H1 (cell line): ENCODE measurements at regions not wholly inside any gene's neighbourhood (a gene's known extent, or its start where the extent isn't known, plus 50 kb on each side); places are given as distances from the start of the nearest gene placed in this dataset.

Experiments used
- KDM1A ChIP-seq: fragments of 200-600, 300-600 bp; sonication (generic); IDR thresholded peaks from 2 replicates; pipeline ENCODE4 v1.7.1; 2016; ENCODE audit warnings: mild to moderate bottlenecking, low read length, borderline replicate concordance
- KDM5A ChIP-seq: fragments of 200-600 bp; IDR thresholded peaks from 2 replicates; pipeline ENCODE4 v1.7.1; 2012; ENCODE audit warnings: mild to moderate bottlenecking, low read length, inconsistent platforms, mixed read lengths
- RAD21 ChIP-seq, 2 experiments: IDR thresholded peaks in 1 of 2; conservative IDR thresholded peaks in 1 of 2; 2 replicates each; pipeline ENCODE4 v1.6.1; 2011; ENCODE audit warnings: low read depth in 2 of 2, low read length in 2 of 2, improper control_type of control experiment in 1 of 2, inconsistent platforms in 1 of 2, mild to moderate bottlenecking in 1 of 2, moderate library complexity in 1 of 2
- RFX5 ChIP-seq: IDR thresholded peaks from 2 replicates; pipeline ENCODE4 v1.6.1; 2011; ENCODE audit warnings: low read depth, low read length, improper control_type of control experiment, borderline replicate concordance
- RXRA ChIP-seq: IDR thresholded peaks from 2 replicates; pipeline ENCODE4 v1.6.1; 2011; ENCODE audit warnings: low read depth, mild to moderate bottlenecking, low read length, moderate library complexity; ENCODE audit not compliant: insufficient read depth
- TF ChIP-seq, protein P1 (sequence below): IDR thresholded peaks from 2 replicates; pipeline ENCODE4 v1.6.1; 2011; ENCODE audit warnings: low read length, improper control_type of control experiment

DNA sequence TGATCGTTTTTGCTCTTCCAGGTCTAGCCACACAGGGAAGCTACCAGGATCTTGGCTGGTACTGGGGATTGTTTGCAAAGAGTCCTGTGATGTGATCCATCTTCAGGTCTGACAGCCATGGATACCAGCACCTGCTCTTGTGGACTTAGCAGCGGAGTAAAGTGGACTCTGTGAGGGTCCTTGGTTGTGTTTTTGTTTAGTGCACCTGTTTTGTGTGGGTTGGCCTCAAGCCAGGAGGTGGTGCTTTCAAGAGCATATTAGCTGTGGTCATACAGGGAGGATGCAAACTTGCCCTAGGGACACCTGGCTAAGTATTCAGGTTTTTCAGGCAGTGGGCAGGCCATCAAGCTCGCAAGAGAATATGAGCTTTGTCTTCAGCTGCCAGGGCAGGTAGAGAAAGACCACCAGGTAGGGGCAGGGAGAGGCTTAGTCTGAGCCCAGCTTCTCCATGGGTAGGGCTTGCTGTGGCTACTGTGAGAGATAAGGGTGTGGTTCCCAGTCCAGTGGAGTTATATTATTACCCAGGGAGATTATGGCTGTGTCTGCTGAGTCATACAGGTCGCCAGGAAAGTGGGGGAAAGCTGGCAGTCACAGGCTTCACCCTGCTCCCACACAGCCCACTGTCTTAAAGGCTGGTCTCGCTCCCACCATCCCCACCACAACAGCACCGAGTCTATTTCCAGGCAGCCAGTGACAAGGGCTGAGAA, 293.7 kb downstream of the PCDH18 start (continued):
- TF ChIP-seq KDM5A (no peak), KDM1A (no peak), RXRA (no peak), RAD21 (IDR thresholded peaks at IDR 0.05 in 1 of 2, conservative IDR thresholded peaks at IDR 0.05 in 1 of 2; ENCODE audit: low read depth in 2 of 2, low read length in 2 of 2) (no peak), RFX5 (no peak)
- TF ChIP-seq, protein P1, sequence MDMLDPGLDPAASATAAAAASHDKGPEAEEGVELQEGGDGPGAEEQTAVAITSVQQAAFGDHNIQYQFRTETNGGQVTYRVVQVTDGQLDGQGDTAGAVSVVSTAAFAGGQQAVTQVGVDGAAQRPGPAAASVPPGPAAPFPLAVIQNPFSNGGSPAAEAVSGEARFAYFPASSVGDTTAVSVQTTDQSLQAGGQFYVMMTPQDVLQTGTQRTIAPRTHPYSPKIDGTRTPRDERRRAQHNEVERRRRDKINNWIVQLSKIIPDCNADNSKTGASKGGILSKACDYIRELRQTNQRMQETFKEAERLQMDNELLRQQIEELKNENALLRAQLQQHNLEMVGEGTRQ = no peak
